Hypothalamus (tissue), 51 donors: ENCODE measurements at regions not wholly inside any gene's neighbourhood (a gene's known extent, or its start where the extent isn't known, plus 50 kb on each side); places are given as distances from the start of the nearest gene placed in this dataset.
"Not testable (repeated sequence)": the region's sequence is repeated elsewhere in the genome, so short reads cannot be mapped to it uniquely, and the experiment has no call there.

ENCODE experiments used
- DNase-seq, 51 donors: peaks; one replicate each; lab custom pipeline; 2025; lab: John Stamatoyannopoulos, UW

GRCh38 chr20:52011093-52011492, 180.5 kb downstream of the ZFP64 start:
- DNase-seq, result no peak

- no peak for DNase-seq
These were observed 181.0 kb downstream of the ZFP64 start for GRCh38 chr20:52010541-52010940.

GRCh38 chr20:52008874-52009273, 182.7 kb downstream of the ZFP64 start:
- no peak for DNase-seq

DNA sequence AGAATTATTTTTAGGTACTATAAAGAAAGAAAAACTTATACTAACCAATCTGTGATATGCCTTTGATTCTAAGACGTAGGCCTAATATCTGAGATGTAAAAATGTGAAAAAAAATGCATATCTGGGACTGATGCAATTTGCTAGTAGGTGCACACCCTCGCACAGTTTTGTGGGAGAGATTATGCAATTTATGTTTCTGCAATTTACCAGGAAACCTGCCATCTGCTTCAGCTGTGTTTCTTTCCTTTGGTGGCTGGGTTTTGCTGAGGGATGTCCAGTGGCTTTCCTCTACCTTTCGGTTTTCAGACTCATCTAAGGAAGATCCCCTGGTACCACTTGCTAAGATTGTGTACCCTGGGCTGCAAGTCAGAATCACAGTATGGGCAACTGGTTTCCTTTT, 186.9 kb downstream of the ZFP64 start:
- no peak for DNase-seq

DNA sequence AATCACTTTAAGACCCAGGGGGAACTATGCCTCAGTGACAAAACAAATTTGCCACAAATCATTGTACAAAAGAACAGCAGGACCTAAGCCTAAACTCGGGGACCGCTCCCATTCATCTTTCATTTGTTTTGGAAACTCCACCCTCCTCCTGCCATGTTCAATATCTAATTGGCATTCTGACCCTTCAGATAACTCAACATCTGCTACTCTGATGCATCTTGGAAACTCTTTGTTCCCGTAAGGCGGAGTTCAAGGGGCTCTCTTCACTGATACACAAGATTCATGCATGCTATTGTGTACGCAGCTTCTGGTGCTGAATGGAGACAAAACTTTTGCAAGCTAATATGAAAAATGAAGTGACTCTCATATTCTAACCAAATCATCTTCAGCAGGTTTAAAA, 187.6 kb downstream of the ZFP64 start:
- DNase-seq, result no peak

- DNase-seq, result no peak
These were observed 188.2 kb downstream of the ZFP64 start for GRCh38 chr20:52003415-52003814.

GRCh38 chr20:52001999-52002666, 189.4 kb downstream of the ZFP64 start:
- DNase-seq, result no peak

DNA sequence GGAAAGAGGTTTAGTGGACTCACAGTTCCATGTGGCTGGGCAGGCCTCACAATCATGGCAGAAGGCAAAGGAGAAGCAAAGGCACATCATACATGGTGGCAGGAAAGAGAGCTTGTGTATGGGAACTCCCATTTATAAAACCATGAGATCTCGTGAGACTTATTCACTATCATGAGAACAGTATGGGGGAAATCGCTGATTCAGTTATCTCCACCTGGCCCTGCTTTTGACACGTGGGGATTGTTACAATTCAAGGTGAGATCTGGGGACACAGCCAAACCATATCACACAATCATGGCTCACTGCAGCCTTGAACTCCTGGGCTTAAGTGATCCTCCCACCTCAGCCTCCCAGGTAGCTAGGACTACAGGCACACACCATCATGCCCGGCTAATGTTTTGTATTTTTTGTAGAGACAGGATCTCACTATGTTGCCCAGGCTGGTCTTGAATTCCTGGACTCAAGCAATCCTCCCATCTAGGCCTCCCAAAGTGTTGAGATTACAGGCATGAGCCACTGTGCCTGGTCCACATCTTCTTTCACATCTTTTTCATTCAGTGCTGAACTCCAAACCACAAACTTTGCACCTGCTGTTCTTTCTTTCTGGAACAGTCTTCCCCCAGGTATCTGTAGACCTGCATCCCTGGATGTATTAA, 194.2 kb downstream of the ZFP64 start:
- not testable (repeated sequence) for DNase-seq

DNA sequence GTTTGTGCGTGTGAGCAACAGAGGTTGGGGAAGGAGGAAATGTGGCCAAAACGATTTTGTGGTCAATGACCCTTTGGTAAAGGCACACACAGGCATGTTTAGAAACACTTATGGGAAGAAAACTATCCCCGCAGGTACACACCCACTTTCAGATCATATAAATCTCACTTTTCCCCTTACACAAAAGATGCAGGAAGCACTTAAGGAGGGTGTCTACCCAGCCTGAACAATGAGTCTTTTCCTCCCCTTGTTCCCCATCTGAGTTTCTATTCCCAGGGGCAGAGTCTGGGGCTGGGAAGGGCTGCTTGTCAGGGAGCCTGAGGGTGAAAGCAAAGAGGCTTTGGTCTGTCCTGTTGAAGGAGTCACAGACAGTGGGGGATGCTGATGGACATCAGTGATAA, 193.2 kb upstream of the SALL4 start:
- no peak for DNase-seq

GRCh38 chr20:51994751-51995417, 192.6 kb upstream of the SALL4 start:
- no peak for DNase-seq

DNA sequence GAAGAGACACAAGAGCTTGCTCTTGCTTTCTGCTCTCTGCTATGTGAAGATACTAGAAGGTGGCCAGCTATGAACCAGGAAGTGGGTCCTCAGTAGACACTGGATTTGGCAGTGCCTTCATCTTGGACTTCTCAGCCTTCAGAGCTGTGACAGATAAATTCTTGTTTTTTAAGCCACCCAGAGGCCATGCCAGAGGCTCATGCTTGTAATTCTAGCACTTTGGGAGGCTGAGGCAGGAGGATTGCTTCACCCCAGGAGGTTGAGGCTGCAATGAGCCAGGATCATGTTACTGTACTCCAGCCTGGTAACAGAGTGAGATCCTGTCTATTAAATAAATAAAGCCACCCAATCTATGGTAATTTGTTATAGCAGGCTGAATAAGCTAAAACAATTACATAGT, 185.5 kb upstream of the SALL4 start:
- DNase-seq, result no peak

- DNase-seq, result peak in 1 of 51 donors; percentile 17
These were observed 182.7 kb upstream of the SALL4 start for GRCh38 chr20:51985013-51985415.

- DNase-seq, result no peak
These were observed 178.0 kb upstream of the SALL4 start for GRCh38 chr20:51980277-51980676.

- DNase-seq, result no peak
These were observed 176.9 kb upstream of the SALL4 start for GRCh38 chr20:51979226-51979625.

- DNase-seq, result no peak
These were observed 175.8 kb upstream of the SALL4 start for GRCh38 chr20:51978070-51978501.

DNA sequence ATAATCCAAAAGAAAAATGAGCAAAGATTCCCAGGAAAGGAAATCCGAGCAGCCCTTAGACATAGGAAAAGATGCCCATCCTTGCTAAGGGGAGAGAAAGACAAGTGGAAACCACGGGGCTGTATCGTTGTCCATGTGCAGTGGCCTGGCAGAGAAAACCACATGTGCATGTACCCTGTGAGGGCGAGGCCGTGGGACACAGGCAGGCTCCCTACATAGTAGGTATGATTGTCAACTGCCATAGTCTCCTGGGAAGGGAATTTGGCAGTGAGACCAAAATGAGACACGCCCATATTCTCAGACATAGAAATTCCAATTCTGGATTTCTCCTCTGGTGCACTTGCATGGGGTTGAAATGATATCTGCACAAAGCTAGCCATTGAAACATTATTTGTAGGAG, 169.7 kb upstream of the SALL4 start:
- DNase-seq, result no peak

GRCh38 chr20:51970858-51971257, 168.5 kb upstream of the SALL4 start:
- no peak for DNase-seq

- DNase-seq, result no peak
These were observed 166.9 kb upstream of the SALL4 start for GRCh38 chr20:51969191-51969590.

- no peak for DNase-seq
These were observed 165.8 kb upstream of the SALL4 start for GRCh38 chr20:51968151-51968550.

- DNase-seq, result peak in 22 of 51 donors; percentile 0 to 37 (median 6)
These were observed 164.1 kb upstream of the SALL4 start for GRCh38 chr20:51966296-51966971.

DNA sequence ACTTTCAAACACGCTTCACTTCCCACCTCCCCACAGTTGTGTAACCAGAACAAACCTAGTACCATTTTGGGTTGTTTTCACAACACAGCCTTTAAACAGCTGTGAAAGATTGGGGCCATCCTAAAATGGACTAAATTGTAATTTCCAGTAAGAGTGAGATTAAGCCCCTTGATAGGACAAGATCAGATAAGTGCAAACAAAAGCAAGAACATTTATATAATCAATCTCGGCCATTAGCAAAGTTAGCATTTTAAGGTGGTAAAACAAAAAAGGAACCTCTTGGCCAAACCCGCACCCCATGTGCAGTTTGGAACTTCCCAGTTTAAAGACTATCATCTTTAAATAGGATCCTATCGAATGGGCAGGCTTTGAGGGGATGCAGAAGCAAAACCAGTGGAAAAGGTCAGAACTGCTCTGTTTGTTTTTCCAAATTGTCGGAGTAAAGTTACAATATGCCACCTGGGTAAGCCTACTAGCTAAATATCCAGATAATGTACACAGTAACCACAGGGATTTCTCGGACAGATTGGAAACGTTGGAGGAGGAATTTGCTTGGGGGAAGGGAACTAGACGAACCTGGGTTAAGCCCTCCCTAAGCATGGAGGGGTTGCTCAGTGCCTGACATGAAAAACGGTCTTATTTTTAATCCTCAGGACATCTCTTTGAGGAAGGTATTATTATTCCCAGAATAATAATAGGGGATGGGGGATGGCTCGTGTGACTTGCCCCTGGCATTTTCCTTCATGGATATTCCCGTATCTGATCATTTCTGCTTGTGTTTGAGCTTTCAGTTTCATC, 159.8 kb upstream of the SALL4 start:
- DNase-seq, result no peak
